ENCODE measurements at regions not wholly inside any gene's neighbourhood (a gene's known extent, or its start where the extent isn't known, plus 50 kb on each side); places are given as distances from the start of the nearest gene placed in this dataset.

GRCh38 chr10:53013201-53013810, 240.7 kb upstream of the MBL2 start:
- Histone ChIP-seq H3K27ac (peak overlapping the region in 1 of 8 donors; percentile 23), H3K27me3 (replicated peaks in 1 of 7) (no peaks in the 10 kb centered on the region), H3K36me3 (no peaks in the 10 kb centered on the region), H3K9me3 (no peaks in the 10 kb centered on the region), H3K4me3 (no peak overlapping the region), H3K4me1 (peaks cover 0 to 6% (median 2%) of the 10 kb centered on the region in 6 donors)
- intact Hi-C loops (cut with DNase I; ENCODE audit: low total_unique reads) = no loop called here
- no peak for DNase-seq
- 33 to 53% (median 45%) methylated on average over 3 of the region's 3 CpGs for WGBS, 5 donors
- TF ChIP-seq CTCF (IDR thresholded peaks at IDR 0.05 in 8 of 11, conservative IDR thresholded peaks at IDR 0.05 in 3 of 11) (no peak), POLR2A (IDR thresholded peaks at IDR 0.05) (no peak), POLR2AphosphoS5 (IDR thresholded peaks at IDR 0.05) (no peak)

GRCh38 chr10:53009961-53010907, 237.7 kb upstream of the MBL2 start:
- no peak for DNase-seq
- TF ChIP-seq POLR2A (IDR thresholded peaks at IDR 0.05) = no peak
- TF ChIP-seq POLR2AphosphoS5 (IDR thresholded peaks at IDR 0.05) = no peak
- H3K27ac ChIP-seq = no peak overlapping the region
- no peak overlapping the region for H3K4me3 ChIP-seq
- 61 to 76% (median 72%) methylated on average over 4 of the region's 4 CpGs for WGBS, 5 donors
- no peaks in the 10 kb centered on the region for H3K27me3 ChIP-seq (replicated peaks in 1 of 7)
- intact Hi-C loops (cut with DNase I; ENCODE audit: low total_unique reads) = no loop called here
- H3K36me3 ChIP-seq = no peaks in the 10 kb centered on the region
- no peaks in the 10 kb centered on the region for H3K9me3 ChIP-seq
- H3K4me1 ChIP-seq = peaks cover 0 to 6% (median 2%) of the 10 kb centered on the region in 6 donors

- Histone ChIP-seq H3K36me3 (no peaks in the 10 kb centered on the region), H3K27me3 (replicated peaks in 1 of 7) (no peaks in the 10 kb centered on the region), H3K4me3 (no peak overlapping the region), H3K9me3 (no peaks in the 10 kb centered on the region), H3K4me1 (no peaks in the 10 kb centered on the region), H3K27ac (no peak overlapping the region)
- intact Hi-C loops (cut with DNase I; ENCODE audit: low total_unique reads) = no loop called here
- WGBS, 5 donors = 83 to 94% (median 88%) methylated on average over 1 of the region's 1 CpG
- DNase-seq = no peak
- no peak for TF ChIP-seq CTCF (IDR thresholded peaks at IDR 0.05 in 8 of 11, conservative IDR thresholded peaks at IDR 0.05 in 3 of 11)
- no peak for TF ChIP-seq POLR2A (IDR thresholded peaks at IDR 0.05)
- no peak for TF ChIP-seq POLR2AphosphoS5 (IDR thresholded peaks at IDR 0.05)
Measured at GRCh38 chr10:53007527-53007842, 234.9 kb upstream of the MBL2 start.

- Histone ChIP-seq H3K9me3 (no peaks in the 10 kb centered on the region), H3K27me3 (replicated peaks in 1 of 7) (no peaks in the 10 kb centered on the region), H3K27ac (no peak overlapping the region), H3K4me3 (no peak overlapping the region), H3K36me3 (no peaks in the 10 kb centered on the region), H3K4me1 (no peaks in the 10 kb centered on the region)
- intact Hi-C loops (cut with DNase I; ENCODE audit: low total_unique reads) = no loop called here
- no peak for DNase-seq
- no peak for TF ChIP-seq POLR2A (IDR thresholded peaks at IDR 0.05)
- no peak for TF ChIP-seq POLR2AphosphoS5 (IDR thresholded peaks at IDR 0.05)
- no peak for TF ChIP-seq CTCF (IDR thresholded peaks at IDR 0.05 in 8 of 11, conservative IDR thresholded peaks at IDR 0.05 in 3 of 11)
- 80 to 100% (median 86%) methylated on average over 1 of the region's 1 CpG for WGBS, 5 donors
Measured at GRCh38 chr10:53006663-53007526, 234.3 kb upstream of the MBL2 start.
